HEK293 (cell line): ENCODE measurements at regions not wholly inside any gene's neighbourhood (a gene's known extent, or its start where the extent isn't known, plus 50 kb on each side); places are given as distances from the start of the nearest gene placed in this dataset.

ENCODE experiments used
- CTCF ChIA-PET: fragments of 350-600 bp; formaldehyde crosslinking; extraction: SDS; loops from one replicate; lab custom pipeline; 2021; ENCODE audit warnings: antibody characterized with exemption; lab: Yijun Ruan, JAX
- POLR2A ChIA-PET: fragments of 300-600 bp; formaldehyde crosslinking; extraction: SDS; loops from one replicate; lab custom pipeline; 2020; ENCODE audit warnings: antibody characterized with exemption, inconsistent platforms; lab: Yijun Ruan, JAX
- H3K27ac ChIP-seq: fragments of 200-500 bp; sonication (Bioruptor generic); 2 replicates; pipeline ENCODE4 v1.5.1; 2014; ENCODE audit warnings: low read depth, low read length, control low read depth, inconsistent platforms; ENCODE audit errors: extremely low read depth
- H3K36me3 ChIP-seq, 2 experiments: fragments of 200-500 bp in 1 of 2; sonication (Bioruptor generic) in 1 of 2; 1 replicate in 1 of 2; 2 replicates in 1 of 2; pipeline ENCODE4 v1.5.1; 2014 to 2017; ENCODE audit warnings: inconsistent platforms in 2 of 2, low read length in 2 of 2; ENCODE audit not compliant: control insufficient read depth in 2 of 2, insufficient read depth in 1 of 2
- H3K4me1 ChIP-seq: fragments of 200-500 bp; sonication (Bioruptor generic); 2 replicates; pipeline ENCODE4 v1.5.1; 2014; ENCODE audit warnings: mild to moderate bottlenecking, low read length, inconsistent platforms; ENCODE audit not compliant: control insufficient read depth, insufficient read depth
- H3K4me3 ChIP-seq: 2 replicates; pipeline ENCODE4 v1.5.1; 2011; ENCODE audit warnings: low read depth, mild to moderate bottlenecking, control low read depth, low read length, moderate library complexity
- H3K9me3 ChIP-seq: fragments of 200-500 bp; sonication (Bioruptor generic); 2 replicates; pipeline ENCODE4 v1.5.1; 2014; ENCODE audit warnings: low read depth, low read length, inconsistent platforms; ENCODE audit not compliant: control insufficient read depth, insufficient read depth
- IKZF3 ChIP-seq: fragments of 450-650 bp; IDR thresholded peaks from 2 replicates; pipeline ENCODE4 v1.5.0; 2018; ENCODE audit warnings: missing biosample characterization, mild to moderate bottlenecking, missing genetic modification characterization, moderate library complexity
- KLF10 ChIP-seq: fragments of 450-650 bp; IDR thresholded peaks from 2 replicates; pipeline ENCODE4 v1.5.1; 2018; ENCODE audit warnings: missing biosample characterization, mild to moderate bottlenecking, missing genetic modification characterization
- KLF17 ChIP-seq: fragments of 450-650 bp; formaldehyde crosslinking; IDR thresholded peaks from 2 replicates; pipeline ENCODE4 v1.5.1; 2016; ENCODE audit warnings: missing biosample characterization, missing genetic modification characterization
- MZF1 ChIP-seq: fragments of 450-650 bp; formaldehyde crosslinking; IDR thresholded peaks from 2 replicates; pipeline ENCODE4 v1.5.1; 2017; ENCODE audit warnings: missing biosample characterization, missing genetic modification characterization, borderline replicate concordance
- OSR2 ChIP-seq: fragments of 450-650 bp; formaldehyde crosslinking; IDR thresholded peaks from 2 replicates; pipeline ENCODE4 v1.5.1; 2016; ENCODE audit warnings: missing biosample characterization, missing genetic modification characterization
- PATZ1 ChIP-seq: fragments of 450-650 bp; formaldehyde crosslinking; IDR thresholded peaks from 2 replicates; pipeline ENCODE4 v1.5.1; 2016; ENCODE audit warnings: missing biosample characterization, missing genetic modification characterization
- PRDM1 ChIP-seq: fragments of 450-650 bp; formaldehyde crosslinking; IDR thresholded peaks from 2 replicates; pipeline ENCODE4; 2016; ENCODE audit warnings: missing biosample characterization, missing genetic modification characterization
- YY2 ChIP-seq: fragments of 450-650 bp; formaldehyde crosslinking; IDR thresholded peaks from 2 replicates; pipeline ENCODE4 v1.5.1; 2016; ENCODE audit warnings: missing biosample characterization, missing genetic modification characterization
- ZBTB20 ChIP-seq: fragments of 450-650 bp; formaldehyde crosslinking; IDR thresholded peaks from 2 replicates; pipeline ENCODE4 v1.5.1; 2016; ENCODE audit warnings: missing biosample characterization, missing genetic modification characterization
- ZBTB8A ChIP-seq: fragments of 450-650 bp; formaldehyde crosslinking; IDR thresholded peaks from 2 replicates; pipeline ENCODE4 v1.5.1; 2016; ENCODE audit warnings: missing biosample characterization, missing genetic modification characterization
- ZNF19 ChIP-seq: fragments of 450-650 bp; formaldehyde crosslinking; IDR thresholded peaks from 2 replicates; pipeline ENCODE4; 2016; ENCODE audit warnings: missing biosample characterization, missing genetic modification characterization, low read depth
- ZNF221 ChIP-seq: fragments of 450-650 bp; formaldehyde crosslinking; IDR thresholded peaks from 2 replicates; pipeline ENCODE4 v1.5.1; 2017; ENCODE audit warnings: missing biosample characterization, missing genetic modification characterization, borderline replicate concordance
- ZNF239 ChIP-seq: fragments of 450-650 bp; formaldehyde crosslinking; IDR thresholded peaks from 2 replicates; pipeline ENCODE4 v1.5.1; 2016; ENCODE audit warnings: missing biosample characterization, missing genetic modification characterization
- ZNF280D ChIP-seq: fragments of 450-650 bp; formaldehyde crosslinking; IDR thresholded peaks from 2 replicates; pipeline ENCODE4 v1.5.1; 2016; ENCODE audit warnings: missing biosample characterization, missing genetic modification characterization
- ZNF518A ChIP-seq: fragments of 450-650 bp; formaldehyde crosslinking; conservative IDR thresholded peaks from 2 replicates; pipeline ENCODE4 v1.5.1; 2016; ENCODE audit warnings: low read depth, missing biosample characterization, missing genetic modification characterization
- ZNF548 ChIP-seq: fragments of 450-650 bp; formaldehyde crosslinking; IDR thresholded peaks from 2 replicates; pipeline ENCODE4 v1.5.1; 2016; ENCODE audit warnings: missing biosample characterization, missing genetic modification characterization
- ZNF596 ChIP-seq: fragments of 450-650 bp; IDR thresholded peaks from 2 replicates; pipeline ENCODE4 v1.5.0; 2018; ENCODE audit warnings: missing biosample characterization, mild to moderate bottlenecking, missing genetic modification characterization, moderate library complexity
- ZNF654 ChIP-seq: fragments of 450-650 bp; formaldehyde crosslinking; IDR thresholded peaks from 2 replicates; pipeline ENCODE4 v1.5.1; 2016; ENCODE audit warnings: low read depth, missing biosample characterization, missing genetic modification characterization
- ZNF747 ChIP-seq: fragments of 450-650 bp; formaldehyde crosslinking; IDR thresholded peaks from 2 replicates; pipeline ENCODE4 v1.5.1; 2016; ENCODE audit warnings: missing biosample characterization, missing genetic modification characterization
- ZNF776 ChIP-seq: fragments of 450-650 bp; formaldehyde crosslinking; IDR thresholded peaks from 2 replicates; pipeline ENCODE4 v1.5.0; 2017; ENCODE audit warnings: missing biosample characterization, missing genetic modification characterization, borderline replicate concordance
- ZNF777 ChIP-seq: fragments of 450-650 bp; formaldehyde crosslinking; IDR thresholded peaks from 2 replicates; pipeline ENCODE4 v1.5.1; 2017; ENCODE audit warnings: missing biosample characterization, missing genetic modification characterization, borderline replicate concordance

GRCh38 chr17:65385071-65385470 is 176.4 kb downstream of the AXIN2 start:
- H3K4me3 ChIP-seq, result no peak overlapping the region
- POLR2A ChIA-PET, result no interaction called here
- CTCF ChIA-PET, result no interaction called here

GRCh38 chr17:65381152-65381551 is 180.3 kb downstream of the AXIN2 start:
- POLR2A ChIA-PET, result no interaction called here
- TF ChIP-seq KLF17 (no peak), ZNF596 (tag by site-specific recombination) (no peak), ZNF548 (tag by site-specific recombination) (no peak), ZNF654 (tag by site-specific recombination) (no peak), ZNF19 (tag by site-specific recombination) (no peak)

More at GRCh38 chr17:65385071-65385470, 176.4 kb downstream of the AXIN2 start:
- Histone ChIP-seq H3K27ac (no peak overlapping the region), H3K36me3 (no peaks in the 10 kb centered on the region), H3K9me3 (no peaks in the 10 kb centered on the region), H3K4me1 (no peaks in the 10 kb centered on the region)
- TF ChIP-seq KLF10 (no peak), ZNF776 (no peak), PRDM1 (tag by site-specific recombination) (peak; percentile 79)
- TF ChIP-seq, all 188 proteins: peak for 1

GRCh38 chr17:65374966-65375365 is 186.5 kb downstream of the AXIN2 start:
- ChIA-PET CTCF (no interaction called here), POLR2A (no interaction called here)
- Histone ChIP-seq H3K9me3 (no peaks in the 10 kb centered on the region), H3K4me3 (no peak overlapping the region), H3K4me1 (0 out of 2 replicates have a peak, but pooled peaks cover 3% of the 10 kb centered on the region), H3K27ac (no peak overlapping the region), H3K36me3 (no peaks in the 10 kb centered on the region)
- no peak for TF ChIP-seq ZBTB20 (tag by site-specific recombination)
- no peak for TF ChIP-seq IKZF3
- TF ChIP-seq ZNF280D (tag by site-specific recombination), result no peak
- TF ChIP-seq PATZ1, result no peak
- no peak for TF ChIP-seq YY2 (tag by site-specific recombination)
- no peak for TF ChIP-seq ZNF239 (tag by site-specific recombination)
- no peak for TF ChIP-seq MZF1 (tag by site-specific recombination)
- no peak for TF ChIP-seq ZNF221
- TF ChIP-seq OSR2 (tag by site-specific recombination), result no peak
- TF ChIP-seq ZBTB8A (tag by site-specific recombination), result no peak
- TF ChIP-seq ZNF747 (tag by site-specific recombination), result no peak
- TF ChIP-seq ZNF518A (tag by site-specific recombination), result no peak
- TF ChIP-seq ZNF777 (tag by site-specific recombination), result no peak

More at GRCh38 chr17:65381152-65381551, 180.3 kb downstream of the AXIN2 start:
- H3K9me3 ChIP-seq, result no peaks in the 10 kb centered on the region
- no peaks in the 10 kb centered on the region for H3K4me1 ChIP-seq
- H3K36me3 ChIP-seq, result no peaks in the 10 kb centered on the region
- CTCF ChIA-PET, result no interaction called here
- H3K27ac ChIP-seq, result no peak overlapping the region
- H3K4me3 ChIP-seq, result no peak overlapping the region
